ENCODE measurements at regions not wholly inside any gene's neighbourhood (a gene's known extent, or its start where the extent isn't known, plus 50 kb on each side); places are given as distances from the start of the nearest gene placed in this dataset.

DNA sequence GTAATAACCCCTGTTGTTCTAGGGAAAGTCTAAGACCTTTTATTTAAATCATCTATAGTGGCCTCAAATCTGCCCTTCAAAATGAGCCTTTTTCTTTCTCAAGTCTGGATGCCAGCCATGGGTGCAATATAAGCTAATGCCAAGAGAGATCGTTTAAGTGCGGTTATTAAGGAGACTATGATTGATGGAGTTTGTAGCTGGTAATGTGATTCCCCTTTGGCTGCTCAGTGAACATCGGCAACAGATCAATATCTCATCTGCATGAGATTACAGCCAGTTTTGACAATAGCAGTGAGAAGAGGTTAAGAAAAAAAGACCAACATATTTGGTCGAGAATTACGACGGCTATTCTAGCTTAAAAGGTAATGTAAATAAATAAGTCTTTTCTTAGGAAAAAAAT is 1049.4 kb upstream of the NUDT12 start:
- TF ChIP-seq, protein P1, sequence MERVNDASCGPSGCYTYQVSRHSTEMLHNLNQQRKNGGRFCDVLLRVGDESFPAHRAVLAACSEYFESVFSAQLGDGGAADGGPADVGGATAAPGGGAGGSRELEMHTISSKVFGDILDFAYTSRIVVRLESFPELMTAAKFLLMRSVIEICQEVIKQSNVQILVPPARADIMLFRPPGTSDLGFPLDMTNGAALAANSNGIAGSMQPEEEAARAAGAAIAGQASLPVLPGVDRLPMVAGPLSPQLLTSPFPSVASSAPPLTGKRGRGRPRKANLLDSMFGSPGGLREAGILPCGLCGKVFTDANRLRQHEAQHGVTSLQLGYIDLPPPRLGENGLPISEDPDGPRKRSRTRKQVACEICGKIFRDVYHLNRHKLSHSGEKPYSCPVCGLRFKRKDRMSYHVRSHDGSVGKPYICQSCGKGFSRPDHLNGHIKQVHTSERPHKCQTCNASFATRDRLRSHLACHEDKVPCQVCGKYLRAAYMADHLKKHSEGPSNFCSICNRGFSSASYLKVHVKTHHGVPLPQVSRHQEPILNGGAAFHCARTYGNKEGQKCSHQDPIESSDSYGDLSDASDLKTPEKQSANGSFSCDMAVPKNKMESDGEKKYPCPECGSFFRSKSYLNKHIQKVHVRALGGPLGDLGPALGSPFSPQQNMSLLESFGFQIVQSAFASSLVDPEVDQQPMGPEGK (CRISPR knock-in tag; IDR thresholded peaks at IDR 0.05; ENCODE audit: borderline replicate concordance): no peak
- TF ChIP-seq BACH2 (CRISPR knock-in tag; IDR thresholded peaks at IDR 0.05; ENCODE audit: borderline replicate concordance): no peak
- TF ChIP-seq OSR1 (CRISPR knock-in tag; IDR thresholded peaks at IDR 0.05): no peak
